Transverse colon (tissue), 4 donors: ENCODE measurements at regions not wholly inside any gene's neighbourhood (a gene's known extent, or its start where the extent isn't known, plus 50 kb on each side); places are given as distances from the start of the nearest gene placed in this dataset.

Experiments
- CTCF ChIP-seq, 5 experiments: fragments of 200-600 bp in 3 of 5; fragments of 450-650 bp in 2 of 5; sonication (generic) in 3 of 5; IDR thresholded peaks; 1 replicate in 2 of 5; 2 replicates in 3 of 5; pipeline ENCODE4 v1.5.1; 2016 to 2017; ENCODE audit warnings: antibody characterized with exemption in 5 of 5, inconsistent platforms in 3 of 5, mild to moderate bottlenecking in 2 of 5, moderate library complexity in 1 of 5
- EP300 ChIP-seq: sonication (generic); formaldehyde crosslinking; IDR thresholded peaks from one replicate; pipeline ENCODE4 v1.6.1; 2017; ENCODE audit warnings: antibody characterized with exemption, low read depth
- POLR2A ChIP-seq: fragments of 450-650 bp; IDR thresholded peaks from one replicate; pipeline ENCODE4 v1.6.1; 2016; ENCODE audit warnings: antibody characterized with exemption, mild to moderate bottlenecking, moderate library complexity
- POLR2AphosphoS5 ChIP-seq, 3 donors: sonication (generic); formaldehyde crosslinking; IDR thresholded peaks; one replicate each; pipeline ENCODE4 v1.6.1; 2016; ENCODE audit warnings: antibody characterized with exemption in 3 of 3

DNA sequence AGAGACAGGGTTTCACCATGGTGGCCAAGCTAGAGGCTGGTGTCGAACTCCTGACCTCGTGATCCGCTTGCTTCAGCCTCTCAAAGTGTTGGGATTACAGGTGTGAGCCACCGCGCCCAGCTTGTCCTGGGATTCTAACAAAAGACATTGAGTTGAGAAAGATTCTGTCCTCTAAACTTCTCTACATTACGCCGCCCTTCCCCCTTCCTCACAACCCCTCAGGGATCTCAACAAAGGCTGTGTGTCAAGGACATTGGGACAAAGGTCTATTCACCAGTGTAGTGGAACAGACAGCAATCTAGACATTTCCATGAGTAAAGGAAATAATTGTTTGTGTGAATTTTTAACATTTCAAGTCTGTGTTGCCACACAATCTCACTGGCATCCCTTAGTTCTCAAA is 68.8 kb upstream of the KIF5B start:
- TF ChIP-seq CTCF (IDR thresholded peaks at IDR 0.05) (no peak), POLR2AphosphoS5 (IDR thresholded peaks at IDR 0.05) (no peak), POLR2A (no peak), EP300 (no peak)
